ENCODE measurements at regions not wholly inside any gene's neighbourhood (a gene's known extent, or its start where the extent isn't known, plus 50 kb on each side); places are given as distances from the start of the nearest gene placed in this dataset.
A peak's percentile ranks its signal among the peaks of the same experiment; 100 is the strongest.

DNA sequence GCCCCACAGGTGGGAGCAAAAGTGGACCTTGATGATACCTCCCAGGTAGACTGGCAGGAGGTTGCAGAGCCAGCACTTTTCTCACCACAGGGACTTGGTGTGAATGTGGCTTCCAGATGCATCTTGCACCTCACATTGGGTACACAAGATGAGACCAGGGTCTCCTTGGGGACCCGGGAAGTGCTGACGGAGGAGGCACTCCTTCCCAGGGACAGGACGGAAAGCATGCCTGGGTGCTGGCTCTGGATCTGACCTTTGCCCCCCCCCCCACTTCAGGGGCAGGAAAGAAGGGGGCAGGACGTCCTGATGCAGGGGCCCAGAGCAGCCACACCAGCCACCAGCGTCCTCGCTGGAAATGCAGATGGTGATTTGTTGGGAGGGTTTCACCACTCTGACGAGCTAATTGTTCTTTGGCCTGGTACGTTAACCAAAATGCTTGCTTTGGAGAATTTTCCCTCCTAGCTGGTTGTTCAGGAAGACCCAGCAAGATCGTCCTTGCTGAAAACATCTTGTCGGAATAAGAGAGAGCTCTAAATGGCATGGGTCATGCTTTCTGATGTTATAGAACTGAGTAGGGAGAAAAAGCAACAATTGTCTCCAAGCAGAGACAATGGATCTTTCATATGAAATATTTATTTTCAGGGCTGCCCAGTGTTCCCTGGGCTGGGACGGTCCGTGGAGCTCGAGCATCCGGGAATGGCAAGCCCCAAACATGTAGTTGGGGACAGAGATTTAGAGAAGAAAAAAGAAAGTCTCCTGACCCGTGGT lies 74.4 kb upstream of the PPARA start:
- DNase-seq, result peak; percentile 63
- no peaks in the 10 kb centered on the region for H3K36me3 ChIP-seq
- H3K27ac ChIP-seq, result peak overlapping the region; percentile 96 to 99 (median 98)
- WGBS, 2 donors, result 64 to 71% methylated on average over 15 of the region's 15 CpGs
- peaks cover 0 to 73% (median 64%) of the 10 kb centered on the region in 4 donors for H3K4me1 ChIP-seq
- H3K27me3 ChIP-seq, result no peaks in the 10 kb centered on the region
- intact Hi-C loops (cut with DNase I), result loop anchor here (2.0 kb wide), 1 partner anchor 37 kb away; no protein-coding TSS in a partner anchor
- H3K4me3 ChIP-seq, result peak overlapping the region; percentile 9 to 88 (median 58)
- TF ChIP-seq POLR2AphosphoS5 (IDR thresholded peaks at IDR 0.05) (peak in 1 of 4 donors; percentile 4), POLR2A (IDR thresholded peaks at IDR 0.05) (no peak), EP300 (IDR thresholded peaks at IDR 0.05) (no peak)
- TF ChIP-seq, protein P1, sequence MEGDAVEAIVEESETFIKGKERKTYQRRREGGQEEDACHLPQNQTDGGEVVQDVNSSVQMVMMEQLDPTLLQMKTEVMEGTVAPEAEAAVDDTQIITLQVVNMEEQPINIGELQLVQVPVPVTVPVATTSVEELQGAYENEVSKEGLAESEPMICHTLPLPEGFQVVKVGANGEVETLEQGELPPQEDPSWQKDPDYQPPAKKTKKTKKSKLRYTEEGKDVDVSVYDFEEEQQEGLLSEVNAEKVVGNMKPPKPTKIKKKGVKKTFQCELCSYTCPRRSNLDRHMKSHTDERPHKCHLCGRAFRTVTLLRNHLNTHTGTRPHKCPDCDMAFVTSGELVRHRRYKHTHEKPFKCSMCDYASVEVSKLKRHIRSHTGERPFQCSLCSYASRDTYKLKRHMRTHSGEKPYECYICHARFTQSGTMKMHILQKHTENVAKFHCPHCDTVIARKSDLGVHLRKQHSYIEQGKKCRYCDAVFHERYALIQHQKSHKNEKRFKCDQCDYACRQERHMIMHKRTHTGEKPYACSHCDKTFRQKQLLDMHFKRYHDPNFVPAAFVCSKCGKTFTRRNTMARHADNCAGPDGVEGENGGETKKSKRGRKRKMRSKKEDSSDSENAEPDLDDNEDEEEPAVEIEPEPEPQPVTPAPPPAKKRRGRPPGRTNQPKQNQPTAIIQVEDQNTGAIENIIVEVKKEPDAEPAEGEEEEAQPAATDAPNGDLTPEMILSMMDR (IDR thresholded peaks at IDR 0.05), result no peak
- H3K9me3 ChIP-seq, result no peaks in the 10 kb centered on the region

DNA sequence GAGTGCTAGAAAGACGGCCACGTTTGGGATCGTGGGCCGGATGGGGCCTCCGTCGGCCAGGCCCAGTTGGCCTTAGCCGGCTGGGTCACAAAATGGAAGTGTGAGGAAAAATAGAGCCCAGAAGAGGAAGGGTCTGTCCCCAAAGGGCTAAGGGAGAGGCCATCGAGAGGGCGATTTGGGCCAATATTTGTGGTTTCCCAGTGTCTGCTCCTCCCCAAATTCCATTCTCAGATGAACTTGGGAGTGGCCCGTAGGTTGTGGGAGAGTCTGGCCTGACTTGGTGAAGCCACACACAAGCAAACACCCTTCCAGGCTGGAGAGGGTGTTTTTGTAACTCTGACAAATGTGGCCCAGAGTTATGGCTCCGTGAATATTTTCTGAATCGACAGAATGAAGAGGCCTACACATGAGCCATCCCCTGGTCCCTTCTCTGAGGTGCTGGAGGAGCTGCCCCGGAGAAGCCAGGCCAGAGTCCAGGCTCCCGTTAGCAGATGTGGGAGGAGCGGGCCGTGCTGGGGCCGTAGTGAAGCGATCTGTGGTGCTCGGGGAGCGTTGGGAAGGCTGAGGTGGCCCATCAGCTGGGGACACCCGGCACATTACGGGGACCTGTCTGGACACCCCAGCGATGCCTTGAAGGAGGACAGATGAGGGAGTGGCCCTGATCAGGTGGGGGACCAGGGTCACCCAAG lies 73.5 kb upstream of the PPARA start:
- no peaks in the 10 kb centered on the region for H3K27me3 ChIP-seq
- peak overlapping the region; percentile 96 to 99 (median 98) for H3K27ac ChIP-seq
- peak; percentile 84 for DNase-seq
- peaks cover 0 to 82% (median 73%) of the 10 kb centered on the region in 4 donors for H3K4me1 ChIP-seq
- TF ChIP-seq POLR2A (IDR thresholded peaks at IDR 0.05) (no peak), POLR2AphosphoS5 (IDR thresholded peaks at IDR 0.05) (peak; percentile 24 to 65 (median 62))
- peak overlapping the region; percentile 9 to 88 (median 58) for H3K4me3 ChIP-seq
- H3K9me3 ChIP-seq, result no peaks in the 10 kb centered on the region
- WGBS, 2 donors, result 68 to 77% methylated on average over 23 of the region's 23 CpGs
- intact Hi-C loops (cut with DNase I), result loop anchor here (2.0 kb wide), 1 partner anchor 36 kb away; no protein-coding TSS in a partner anchor
- H3K36me3 ChIP-seq, result no peaks in the 10 kb centered on the region

GRCh38 chr22:46077669-46078099 lies 72.6 kb upstream of the PPARA start:
- Histone ChIP-seq H3K9me3 (no peaks in the 10 kb centered on the region), H3K27me3 (no peaks in the 10 kb centered on the region), H3K4me1 (peaks cover 0 to 90% (median 82%) of the 10 kb centered on the region in 4 donors), H3K36me3 (no peaks in the 10 kb centered on the region), H3K4me3 (peak overlapping the region in 3 of 4 donors; percentile 44 to 88 (median 73)), H3K27ac (peak overlapping the region; percentile 96 to 99 (median 98))
- peak; percentile 80 for DNase-seq
- intact Hi-C loops (cut with DNase I), result loop anchor here (2.0 kb wide), 1 partner anchor 35 kb away; no protein-coding TSS in a partner anchor
- TF ChIP-seq POLR2AphosphoS5 (IDR thresholded peaks at IDR 0.05), result peak in 3 of 4 donors; percentile 15 to 28 (median 21)
- TF ChIP-seq, protein P1 (IDR thresholded peaks at IDR 0.05), result no peak
- TF ChIP-seq EP300 (IDR thresholded peaks at IDR 0.05), result no peak
- TF ChIP-seq POLR2A (IDR thresholded peaks at IDR 0.05), result no peak
- WGBS, 2 donors, result 71 to 75% methylated on average over 12 of the region's 12 CpGs

- H3K36me3 ChIP-seq, result no peaks in the 10 kb centered on the region
- intact Hi-C loops (cut with DNase I), result no loop called here
- no peaks in the 10 kb centered on the region for H3K27me3 ChIP-seq
- no peaks in the 10 kb centered on the region for H3K9me3 ChIP-seq
- TF ChIP-seq, protein P1 (IDR thresholded peaks at IDR 0.05), result no peak
- TF ChIP-seq EP300 (IDR thresholded peaks at IDR 0.05) (peak in 2 of 4 donors; percentile 44 to 56), POLR2A (IDR thresholded peaks at IDR 0.05) (peak in 1 of 2 donors; percentile 23), POLR2AphosphoS5 (IDR thresholded peaks at IDR 0.05) (peak; percentile 48 to 74 (median 63))
- H3K4me1 ChIP-seq, result peaks cover 0 to 98% (median 90%) of the 10 kb centered on the region in 4 donors
- 79% methylated on average over 40 of the region's 40 CpGs for WGBS, 2 donors
- H3K4me3 ChIP-seq, result peak overlapping the region; percentile 1 to 88 (median 58)
- H3K27ac ChIP-seq, result peak overlapping the region; percentile 96 to 99 (median 98)
- DNase-seq, result peak; percentile 91
These were observed 71.9 kb upstream of the PPARA start for GRCh38 chr22:46078241-46079092.
